ENCODE measurements at regions not wholly inside any gene's neighbourhood (a gene's known extent, or its start where the extent isn't known, plus 50 kb on each side); places are given as distances from the start of the nearest gene placed in this dataset.

- TF ChIP-seq, protein P1, sequence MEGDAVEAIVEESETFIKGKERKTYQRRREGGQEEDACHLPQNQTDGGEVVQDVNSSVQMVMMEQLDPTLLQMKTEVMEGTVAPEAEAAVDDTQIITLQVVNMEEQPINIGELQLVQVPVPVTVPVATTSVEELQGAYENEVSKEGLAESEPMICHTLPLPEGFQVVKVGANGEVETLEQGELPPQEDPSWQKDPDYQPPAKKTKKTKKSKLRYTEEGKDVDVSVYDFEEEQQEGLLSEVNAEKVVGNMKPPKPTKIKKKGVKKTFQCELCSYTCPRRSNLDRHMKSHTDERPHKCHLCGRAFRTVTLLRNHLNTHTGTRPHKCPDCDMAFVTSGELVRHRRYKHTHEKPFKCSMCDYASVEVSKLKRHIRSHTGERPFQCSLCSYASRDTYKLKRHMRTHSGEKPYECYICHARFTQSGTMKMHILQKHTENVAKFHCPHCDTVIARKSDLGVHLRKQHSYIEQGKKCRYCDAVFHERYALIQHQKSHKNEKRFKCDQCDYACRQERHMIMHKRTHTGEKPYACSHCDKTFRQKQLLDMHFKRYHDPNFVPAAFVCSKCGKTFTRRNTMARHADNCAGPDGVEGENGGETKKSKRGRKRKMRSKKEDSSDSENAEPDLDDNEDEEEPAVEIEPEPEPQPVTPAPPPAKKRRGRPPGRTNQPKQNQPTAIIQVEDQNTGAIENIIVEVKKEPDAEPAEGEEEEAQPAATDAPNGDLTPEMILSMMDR (optimal IDR thresholded peaks at IDR 0.05 in 1 of 3, IDR thresholded peaks at IDR 0.05 in 1 of 3, conservative IDR thresholded peaks at IDR 0.05 in 1 of 3; ENCODE audit: extremely low read depth in 1 of 3, insufficient read depth in 2 of 3, low read length in 3 of 3), result no peak
- no peak for TF ChIP-seq EZH2 (IDR thresholded peaks at IDR 0.05; ENCODE audit: low read length)
These were observed 578.4 kb upstream of the WWC1 start for GRCh38 chr5:167712986-167713585.

All from keratinocyte (primary cell).